NCI-H524 treated with DMSO at 0.1 percent for 48 hours (cell line): ENCODE measurements at regions not wholly inside any gene's neighbourhood (a gene's known extent, or its start where the extent isn't known, plus 50 kb on each side); places are given as distances from the start of the nearest gene placed in this dataset.

ENCODE experiments used
- DNase-seq: peaks from one replicate; lab custom pipeline; 2025; lab: John Stamatoyannopoulos, UW

DNA sequence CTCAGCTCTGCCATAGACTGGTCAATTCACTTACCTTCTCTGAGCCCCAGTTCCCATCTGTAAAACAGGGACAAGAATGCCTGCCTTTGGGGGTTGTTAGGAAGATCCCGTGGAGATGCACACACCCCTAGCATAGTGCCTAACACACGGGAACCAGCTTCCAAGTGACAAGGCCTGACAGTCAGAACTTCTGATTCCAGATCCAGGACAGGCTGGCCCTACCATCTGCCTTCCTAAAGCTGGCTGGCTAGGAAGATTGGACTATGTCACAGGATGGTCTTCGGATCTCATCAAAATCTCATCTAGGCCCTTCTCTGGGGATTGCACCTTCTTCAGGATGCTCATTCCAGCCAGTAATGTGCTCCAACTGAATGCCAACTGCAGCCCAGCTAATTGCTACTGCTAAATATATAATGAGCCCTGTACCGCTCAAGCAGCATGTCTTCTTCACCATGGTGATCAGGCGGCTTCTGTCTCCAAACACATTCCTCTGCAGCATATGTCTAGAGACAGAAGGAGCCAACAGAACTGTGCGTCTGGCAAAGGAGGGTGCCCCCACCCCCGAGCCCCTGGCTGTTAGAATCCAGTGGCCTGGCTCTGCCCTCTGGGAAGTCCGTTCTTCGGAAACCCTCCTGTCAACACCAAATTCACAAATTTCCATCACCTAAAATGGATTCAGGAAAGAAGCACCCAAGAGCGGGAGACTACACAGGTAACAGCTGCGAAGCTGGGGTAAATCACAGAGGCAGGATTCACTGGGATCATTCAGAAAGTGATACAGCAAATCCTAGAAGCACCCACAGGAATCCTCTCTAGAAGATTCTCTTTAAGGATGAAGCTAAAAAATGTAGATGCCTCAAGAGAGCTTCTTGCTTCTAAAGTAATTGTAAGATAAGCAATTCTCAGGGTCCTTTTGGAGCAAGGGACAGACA is 142.1 kb upstream of the EEPD1 start:
- DNase-seq, result no peak

DNA sequence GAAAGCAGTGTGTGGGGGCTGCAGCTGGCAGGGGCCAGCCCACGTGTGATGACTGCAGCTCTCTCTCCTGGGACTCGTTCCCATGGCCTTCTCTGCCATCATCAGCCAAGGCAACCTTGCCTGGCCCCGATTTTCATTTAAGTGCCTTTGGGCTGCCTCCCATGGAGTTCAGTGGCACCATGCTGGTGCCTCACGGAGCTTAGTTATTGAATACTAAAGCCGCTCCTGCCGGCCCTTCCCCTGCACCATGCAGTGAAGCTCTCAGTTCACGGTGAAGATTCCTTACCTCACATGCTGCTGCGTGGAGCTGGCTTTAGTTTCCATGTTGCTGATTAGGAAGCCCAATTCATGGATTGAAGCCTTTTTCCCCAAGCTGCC is 141.5 kb upstream of the EEPD1 start:
- DNase-seq, result no peak

DNA sequence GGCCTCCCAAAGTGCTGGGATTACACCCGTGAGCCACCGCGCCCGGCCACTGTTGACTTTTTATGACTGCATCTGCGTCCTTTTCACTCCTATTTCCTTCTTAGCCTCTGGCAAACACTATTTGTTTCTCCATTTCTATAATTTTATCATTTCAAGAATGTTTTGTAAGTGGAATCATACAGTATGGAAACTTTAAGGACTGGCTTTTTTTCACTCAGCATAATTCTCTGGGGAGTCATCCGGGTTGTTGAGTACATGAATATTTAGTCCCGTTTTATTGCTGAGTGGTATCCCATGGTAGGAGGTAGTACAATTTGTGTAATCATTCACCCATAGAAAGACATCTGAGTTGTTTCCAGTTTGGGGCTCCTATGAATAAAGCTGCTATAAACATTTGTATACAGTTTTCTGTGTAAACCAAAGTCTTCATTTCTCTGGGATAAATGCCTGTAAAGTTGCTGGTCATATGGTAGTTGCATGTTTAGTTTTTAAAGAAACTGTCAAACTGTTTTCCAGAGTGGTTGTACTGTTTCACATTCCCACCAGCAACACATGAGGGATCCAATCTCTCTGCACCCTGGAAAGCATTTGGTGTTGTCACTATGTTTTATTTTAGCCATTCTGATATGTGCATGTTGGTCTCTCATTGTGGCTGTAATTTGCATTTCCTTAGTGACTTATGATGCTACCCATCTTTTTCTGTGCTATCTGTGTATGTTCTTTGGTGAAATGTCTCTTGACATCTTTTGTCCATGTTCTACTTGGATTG is 139.6 kb upstream of the EEPD1 start:
- no peak for DNase-seq

DNA sequence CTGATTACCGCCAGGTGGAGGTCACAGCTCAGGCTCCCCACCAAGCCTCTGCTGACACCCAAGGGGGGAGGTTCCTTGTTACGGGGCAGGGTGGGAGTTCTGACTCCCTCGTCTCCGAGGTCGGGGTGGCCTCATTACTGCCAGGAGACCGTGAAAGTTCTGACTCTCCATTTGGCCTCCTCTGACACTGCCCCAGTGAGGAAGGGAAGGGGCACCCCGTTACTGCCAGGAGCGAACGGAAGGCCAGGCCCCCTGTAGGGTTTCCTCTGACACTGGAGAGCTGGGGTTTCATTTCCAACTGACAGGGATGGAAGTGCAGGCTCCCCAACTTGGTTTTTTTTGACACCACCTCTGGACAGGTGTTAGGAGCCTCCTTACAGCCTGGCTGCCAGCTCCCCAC is 138.1 kb upstream of the EEPD1 start:
- DNase-seq, result no peak

DNA sequence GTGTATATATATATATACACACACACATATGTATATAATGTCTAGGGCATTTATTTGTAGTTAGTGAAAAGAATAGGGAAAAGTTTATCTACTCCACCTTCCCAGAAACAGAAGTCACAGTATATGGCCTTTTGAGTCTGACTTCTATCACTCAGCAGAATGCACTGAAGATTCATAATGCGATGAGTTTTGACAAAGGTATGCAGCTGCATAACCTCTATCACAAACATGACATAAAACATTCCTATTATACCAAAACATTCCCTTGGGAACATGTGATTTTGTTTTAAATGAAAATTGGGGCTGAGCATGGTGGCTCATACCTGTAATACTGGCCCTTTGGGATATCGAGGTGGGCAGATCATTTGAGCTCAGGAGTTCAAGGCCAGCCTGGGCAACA is 137.3 kb upstream of the EEPD1 start:
- DNase-seq, result no peak

DNA sequence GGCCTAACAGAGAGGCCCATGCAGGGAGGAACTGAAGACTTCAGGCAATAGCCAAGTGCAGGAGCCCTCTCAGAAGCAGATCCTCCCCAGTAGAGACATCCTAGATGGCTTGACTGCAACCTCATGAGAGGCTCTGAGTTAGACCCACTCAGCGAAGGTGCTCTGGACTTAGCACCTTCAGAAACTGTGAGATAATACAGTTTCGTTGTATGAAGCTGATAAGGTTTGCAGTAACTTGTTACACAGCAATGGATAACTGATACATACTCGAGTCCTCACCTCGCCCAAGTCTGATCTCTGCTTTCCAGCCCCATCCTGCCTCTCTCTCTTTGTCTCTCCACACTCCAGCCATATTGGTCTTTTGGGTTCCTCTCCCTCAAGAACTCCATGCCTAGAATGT is 136.4 kb upstream of the EEPD1 start:
- no peak for DNase-seq

DNA sequence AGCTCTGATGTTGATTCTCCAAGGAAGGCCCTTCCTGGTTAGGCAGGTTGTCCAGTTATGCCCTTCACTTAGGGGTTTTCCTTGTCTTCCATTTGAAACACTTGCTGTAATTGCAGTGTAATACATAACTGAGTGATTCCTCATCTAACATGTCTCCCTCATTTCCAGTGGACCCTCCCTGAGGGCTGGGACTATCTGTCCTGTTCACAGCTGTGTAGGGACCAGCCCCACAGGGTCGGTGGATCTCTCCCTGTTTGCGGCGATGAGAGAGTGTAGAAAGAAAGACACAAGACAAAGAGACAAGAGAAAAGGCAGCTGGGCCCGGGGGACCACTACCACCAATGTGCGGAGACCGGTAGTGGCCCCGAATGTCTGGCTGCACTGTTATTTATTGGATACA is 135.9 kb upstream of the EEPD1 start:
- no peak for DNase-seq

DNA sequence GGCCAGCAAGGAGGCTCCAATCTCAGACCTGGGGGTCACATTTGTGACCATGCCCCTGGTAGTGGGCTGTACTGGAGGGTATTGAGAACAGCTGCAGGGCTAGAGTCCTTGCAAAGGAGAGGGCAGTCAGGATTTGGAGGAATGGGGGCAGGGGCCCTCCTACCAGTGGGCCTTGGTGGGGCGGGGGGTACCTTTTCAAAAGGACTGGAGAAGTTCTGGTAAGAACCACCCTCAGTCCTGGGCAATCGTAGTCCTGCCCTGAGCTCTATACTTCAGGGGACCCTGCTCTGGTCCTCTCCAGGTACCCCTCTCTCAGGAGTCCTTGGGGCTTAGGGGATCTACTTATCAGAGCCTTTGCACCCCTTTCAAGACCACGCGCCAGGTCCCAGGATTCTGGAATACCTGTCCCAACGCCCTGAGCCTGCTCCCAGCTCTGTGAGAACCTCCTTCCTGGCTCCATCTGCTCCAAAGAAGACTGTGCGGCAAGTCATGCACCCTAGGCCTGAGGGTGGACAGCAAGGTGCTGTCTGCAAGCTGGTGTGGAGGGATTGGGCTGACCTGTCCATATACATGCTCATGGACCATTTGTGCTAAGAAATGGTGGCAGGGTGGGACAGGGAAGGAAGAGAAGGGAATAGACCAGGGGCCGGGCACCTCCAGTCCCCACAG is 134.1 kb upstream of the EEPD1 start:
- DNase-seq, result no peak

DNA sequence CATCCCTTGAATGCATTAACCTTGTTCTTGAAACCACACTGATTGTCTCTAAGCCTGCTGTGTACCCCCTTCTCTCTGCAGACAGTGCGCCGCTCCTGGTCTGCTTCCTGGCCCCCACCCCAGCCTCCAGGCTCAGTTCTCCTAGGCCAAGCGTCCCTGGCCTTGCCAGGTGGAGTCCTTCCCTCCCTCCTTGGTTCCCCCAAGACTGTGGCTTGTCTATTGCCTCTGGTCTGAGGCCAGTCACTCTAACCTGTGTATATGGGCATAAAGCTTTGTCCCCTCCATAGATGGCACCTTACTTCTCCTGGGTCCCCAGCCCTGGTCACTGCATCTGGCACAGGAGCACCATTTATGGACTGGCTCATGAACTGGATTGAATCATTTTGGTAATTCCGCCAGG is 133.5 kb upstream of the EEPD1 start:
- DNase-seq, result no peak

DNA sequence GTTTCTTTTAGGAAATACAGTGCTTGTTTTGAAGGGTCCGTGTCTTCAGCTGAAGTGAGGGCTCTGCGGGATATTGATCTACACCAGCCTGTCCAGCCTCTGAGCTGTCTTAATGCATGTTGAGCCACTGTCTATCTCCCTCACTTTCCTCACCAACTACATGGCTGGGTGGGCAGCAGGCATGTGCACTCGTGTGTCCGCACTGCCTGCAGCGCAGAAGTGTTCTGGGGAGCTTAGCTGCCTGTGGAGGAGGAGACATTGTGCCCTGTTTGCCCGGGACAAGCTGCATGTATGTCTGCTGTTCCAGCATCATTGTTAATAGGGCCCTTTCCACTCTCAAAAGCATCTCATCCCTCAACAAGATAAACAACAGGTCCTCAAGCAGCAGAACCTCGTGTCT is 133.1 kb upstream of the EEPD1 start:
- no peak for DNase-seq

DNA sequence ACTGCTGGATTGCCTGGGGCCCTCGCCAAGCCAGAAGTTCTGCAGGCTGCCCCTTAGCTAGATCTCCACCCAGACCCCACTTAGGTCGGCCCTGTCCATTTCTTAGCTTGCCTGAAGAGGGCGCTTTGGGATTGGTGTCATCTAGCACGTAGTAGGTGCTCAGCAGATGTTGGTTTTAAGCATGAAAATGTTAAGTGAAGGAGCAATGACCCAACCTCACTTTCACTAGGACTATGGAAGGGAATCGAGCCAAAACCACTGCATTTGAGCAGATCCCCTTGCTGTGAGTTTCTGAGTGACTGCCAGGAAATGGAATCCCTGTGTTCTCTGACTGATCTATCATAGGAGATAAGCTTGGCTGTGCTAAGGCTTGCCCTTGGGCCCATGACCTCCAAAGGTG is 131.7 kb upstream of the EEPD1 start:
- peak; percentile 0 for DNase-seq

DNA sequence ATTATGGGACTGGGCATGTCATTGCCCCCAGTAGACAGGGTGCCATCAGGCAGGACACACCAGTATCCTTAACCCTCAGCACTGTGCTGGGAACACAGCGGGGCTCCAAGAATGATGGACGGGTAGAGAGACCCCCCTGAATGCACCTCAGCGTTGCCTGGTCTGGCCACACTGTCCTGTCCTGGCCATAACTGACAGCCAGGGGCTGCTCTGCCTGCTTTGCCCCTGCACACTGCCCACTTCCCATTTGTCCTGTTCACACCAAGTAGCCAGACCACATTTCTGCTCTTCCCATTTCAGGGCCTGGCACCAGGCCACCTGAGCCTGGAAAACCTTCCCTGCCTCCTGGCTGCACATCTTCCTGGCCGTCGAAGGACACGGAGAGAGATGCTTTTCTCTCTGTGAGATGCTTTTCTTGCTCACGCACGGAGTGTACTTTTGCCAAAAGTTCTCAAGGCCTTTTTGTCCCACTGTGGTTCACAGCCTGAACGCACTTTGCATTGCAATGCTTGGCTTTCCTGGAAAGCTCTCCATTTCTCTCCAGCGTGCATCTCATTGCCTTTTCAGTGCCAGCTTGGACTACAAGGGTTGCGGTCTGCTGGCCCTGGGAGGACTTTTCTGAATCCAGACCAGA is 131.0 kb upstream of the EEPD1 start:
- no peak for DNase-seq

DNA sequence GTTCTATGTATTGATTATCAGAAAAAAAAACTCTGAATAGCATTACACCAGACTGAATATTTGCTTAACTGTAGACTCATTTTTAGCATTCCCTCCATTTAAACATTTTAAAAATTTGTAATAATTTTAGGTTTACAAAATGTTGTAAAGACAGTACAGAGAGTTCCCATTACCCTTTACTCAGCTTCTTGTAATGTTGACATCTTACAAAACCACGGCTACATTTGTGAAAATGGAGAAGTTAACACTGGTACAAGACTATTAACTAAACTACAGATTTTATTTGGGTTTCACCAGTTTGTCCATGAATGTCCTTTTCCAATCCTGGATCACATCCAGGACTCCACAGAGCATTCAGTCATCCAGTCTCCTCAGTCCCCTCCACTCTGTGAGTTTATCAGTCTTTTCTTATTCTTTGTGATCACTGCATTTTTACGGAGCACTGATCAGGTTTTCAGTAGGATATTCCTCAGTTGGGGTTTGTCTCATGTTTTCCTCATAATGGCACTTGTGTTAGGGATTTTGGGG is 130.0 kb upstream of the EEPD1 start:
- no peak for DNase-seq

DNA sequence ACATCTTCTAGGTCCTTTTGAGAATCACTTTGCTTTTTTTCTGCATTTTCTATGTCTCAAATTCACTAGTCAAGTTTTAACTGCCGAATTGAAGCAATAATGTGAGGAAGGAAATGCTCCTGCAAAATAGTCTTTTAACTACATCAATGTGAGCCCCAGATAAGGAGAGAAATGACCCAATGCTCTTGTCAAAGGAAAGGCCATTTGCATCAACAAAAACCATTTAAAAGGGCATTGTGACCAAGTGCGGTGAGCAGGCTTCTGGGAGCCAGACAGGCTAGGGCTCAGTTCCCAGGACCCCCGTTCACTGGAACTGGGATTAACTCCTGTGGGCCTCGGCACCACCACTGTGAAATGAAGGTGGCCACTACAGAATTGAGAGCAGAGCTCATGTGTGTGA is 127.9 kb upstream of the EEPD1 start:
- no peak for DNase-seq

DNA sequence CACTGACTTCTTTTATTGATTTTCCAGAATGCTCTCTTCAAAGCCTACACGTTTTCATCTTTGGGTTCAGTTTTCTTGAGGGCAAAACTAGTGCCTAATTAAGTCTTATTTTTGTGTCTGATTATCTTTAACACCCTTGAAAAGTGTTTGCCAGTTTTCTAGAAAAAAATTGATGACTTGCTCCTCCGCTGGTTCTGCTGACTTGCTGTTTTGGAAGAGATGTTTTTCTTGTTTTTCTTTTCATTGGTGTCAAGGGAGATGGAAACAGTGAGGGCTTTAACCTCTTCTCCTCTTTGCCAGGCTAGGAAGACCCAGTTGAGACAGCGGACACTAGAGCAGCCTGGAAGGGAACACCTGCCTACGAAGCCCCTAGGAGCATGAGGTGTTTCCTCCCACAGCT is 123.7 kb upstream of the EEPD1 start:
- no peak for DNase-seq

DNA sequence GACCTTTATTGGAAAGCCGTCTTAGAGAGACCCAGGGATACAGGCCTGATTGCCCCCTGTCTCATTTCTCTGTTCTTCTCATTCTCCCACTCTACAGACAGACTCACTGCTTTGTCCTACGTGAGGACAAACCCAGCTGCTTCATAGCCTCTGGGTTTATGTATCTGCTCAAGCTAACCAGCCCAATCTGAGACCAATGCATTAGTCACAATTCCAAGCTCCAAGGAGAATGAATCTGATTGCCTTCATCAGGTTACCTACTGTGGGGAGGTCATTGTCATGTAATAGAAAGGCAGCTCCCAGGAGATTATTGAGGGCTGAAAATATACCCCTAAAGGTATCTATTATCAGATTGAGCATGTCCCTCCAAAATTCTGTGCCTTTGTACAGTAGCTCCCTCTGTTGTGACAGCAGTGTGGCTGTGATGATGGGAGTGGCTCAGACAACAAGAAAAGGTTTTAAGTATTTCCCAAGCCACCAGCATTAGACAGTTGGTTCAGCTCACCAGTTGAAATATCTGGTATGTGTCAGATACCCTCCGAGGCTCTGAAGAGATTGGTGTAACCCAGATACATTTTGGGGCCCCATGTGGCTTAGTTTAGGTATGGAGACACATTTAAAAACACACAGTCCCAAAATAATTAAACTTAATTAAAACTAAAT is 123.1 kb upstream of the EEPD1 start:
- no peak for DNase-seq

DNA sequence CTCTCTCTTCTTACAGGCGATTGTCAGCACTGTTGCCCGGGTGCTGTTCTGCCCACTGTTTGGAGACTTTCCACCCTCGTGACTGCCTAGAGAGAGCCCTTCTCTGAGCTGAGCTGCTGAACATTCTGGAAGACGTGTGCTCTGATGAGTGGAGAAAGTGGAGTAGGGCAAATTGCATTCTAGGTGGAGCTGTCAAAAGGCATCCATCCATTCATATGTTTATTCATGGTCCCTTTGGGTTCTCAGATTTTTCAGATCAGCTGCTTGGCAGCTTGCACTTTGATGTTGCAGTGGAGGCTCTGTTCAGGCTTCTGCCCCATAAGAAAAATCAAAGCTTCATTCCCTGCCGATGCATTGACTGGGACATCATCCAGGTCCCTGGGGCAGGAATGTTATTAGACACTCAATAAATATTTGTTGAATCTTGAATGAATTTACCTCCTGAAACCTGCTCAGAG is 120.7 kb upstream of the EEPD1 start:
- DNase-seq, result no peak

DNA sequence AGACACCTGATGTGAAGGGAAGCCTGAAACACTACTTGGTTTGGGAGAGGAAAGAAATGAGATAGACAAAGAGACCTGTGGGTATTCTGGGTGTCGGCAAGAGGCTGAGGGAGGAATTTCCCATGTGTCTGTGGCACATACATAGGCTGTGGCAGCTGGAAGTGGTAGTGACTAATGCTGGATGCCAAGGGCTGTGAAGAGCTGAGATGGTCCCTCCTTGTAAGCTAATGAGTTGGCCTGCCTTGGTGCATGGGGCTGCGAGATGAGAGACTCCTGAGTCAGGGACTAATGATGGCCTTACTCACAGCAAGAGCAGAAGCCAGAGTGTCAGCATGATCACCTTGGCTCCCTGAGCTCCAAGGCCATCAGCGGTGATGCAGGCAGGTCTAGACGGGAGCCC is 119.0 kb upstream of the EEPD1 start:
- DNase-seq, result no peak

DNA sequence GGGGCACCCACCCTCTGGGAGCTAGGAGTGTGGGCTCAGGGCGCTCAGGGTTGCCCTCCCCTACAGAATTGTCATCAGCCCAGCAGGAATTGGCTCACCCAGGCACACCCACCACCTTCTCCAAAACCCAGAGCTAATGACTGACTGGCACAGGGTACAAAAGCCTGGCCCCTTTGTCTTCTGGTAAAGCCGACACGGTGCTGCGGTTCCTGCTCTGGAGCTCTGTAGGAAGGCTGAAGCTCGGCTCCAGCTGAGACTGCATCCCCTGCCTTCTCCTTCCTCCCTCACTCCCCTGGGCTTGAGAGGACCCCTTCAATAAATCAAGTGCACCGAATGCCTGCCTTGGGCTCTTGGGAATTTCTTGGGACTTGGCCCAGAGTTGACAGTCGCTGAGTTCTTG is 117.9 kb upstream of the EEPD1 start:
- DNase-seq, result no peak

DNA sequence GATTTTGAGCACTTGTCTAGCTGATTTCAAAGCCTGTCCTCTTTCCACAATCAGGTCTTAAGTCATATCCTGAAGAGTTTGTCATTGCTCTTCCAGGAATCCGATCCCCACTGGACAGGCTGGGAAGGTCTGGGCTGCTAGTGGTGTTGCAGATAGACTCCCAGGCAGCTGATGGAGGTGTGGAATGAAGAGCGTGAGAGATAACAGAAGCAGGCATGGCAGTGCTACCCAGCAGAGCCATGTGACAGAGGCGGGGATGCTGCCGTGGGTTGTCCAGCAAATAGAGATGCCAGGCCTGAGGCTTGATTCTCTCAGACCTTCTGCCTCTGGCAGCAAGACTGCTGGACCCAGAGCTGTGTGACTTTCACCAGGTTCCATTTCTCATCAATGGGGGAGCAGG is 116.5 kb upstream of the EEPD1 start:
- DNase-seq, result no peak

DNA sequence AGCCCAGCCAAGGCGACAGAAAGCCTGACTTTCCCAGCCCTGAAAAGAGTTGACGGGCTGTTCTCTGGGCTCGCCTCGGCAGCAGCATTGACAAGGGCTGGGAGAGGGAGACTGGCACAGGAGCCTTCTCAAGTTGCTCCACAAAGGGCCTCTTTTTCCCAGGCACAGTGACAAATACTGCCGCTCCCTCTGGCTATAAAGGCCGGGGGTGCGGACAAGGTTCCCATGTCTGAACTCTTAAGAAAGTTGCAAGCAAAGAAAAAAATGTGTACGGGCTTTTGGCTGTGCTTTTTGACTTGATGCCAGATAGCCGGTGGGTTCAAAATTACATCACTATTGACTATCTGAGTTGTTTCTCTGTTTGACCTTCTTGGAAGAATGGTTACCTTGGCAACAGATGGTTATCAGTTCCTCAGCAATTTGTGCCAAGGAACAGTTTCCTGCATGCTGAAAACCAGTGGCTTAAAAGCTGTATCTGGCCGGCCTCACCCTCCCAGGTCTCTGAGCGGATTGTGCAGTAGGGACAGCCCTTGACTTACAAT is 115.9 kb upstream of the EEPD1 start:
- no peak for DNase-seq
